ENCODE measurements at regions not wholly inside any gene's neighbourhood (a gene's known extent, or its start where the extent isn't known, plus 50 kb on each side); places are given as distances from the start of the nearest gene placed in this dataset.

DNA sequence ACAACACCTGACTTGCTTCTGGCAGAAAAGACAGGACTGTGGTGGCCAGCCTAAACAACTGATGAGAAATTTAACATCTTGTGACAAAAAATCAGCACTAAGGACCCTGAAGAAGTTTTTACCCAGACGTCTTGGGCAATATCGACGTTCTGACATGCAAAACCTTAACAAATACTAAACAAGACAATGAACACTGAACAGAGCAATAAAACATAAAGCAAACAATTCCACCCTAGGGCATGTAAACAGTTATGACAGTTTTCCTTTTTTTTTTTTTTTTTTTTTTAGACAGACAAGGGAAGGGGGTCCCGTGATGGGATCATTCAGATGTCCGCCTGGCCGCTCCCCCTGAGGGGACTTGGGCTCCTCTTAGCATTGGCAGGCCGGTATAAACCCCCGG is 738.0 kb downstream of the SI start (continued):
- TF ChIP-seq SP7 (tag by site-specific recombination; IDR thresholded peaks at IDR 0.05) (no peak), ZNF501 (tag by site-specific recombination; IDR thresholded peaks at IDR 0.05) (no peak)

DNA sequence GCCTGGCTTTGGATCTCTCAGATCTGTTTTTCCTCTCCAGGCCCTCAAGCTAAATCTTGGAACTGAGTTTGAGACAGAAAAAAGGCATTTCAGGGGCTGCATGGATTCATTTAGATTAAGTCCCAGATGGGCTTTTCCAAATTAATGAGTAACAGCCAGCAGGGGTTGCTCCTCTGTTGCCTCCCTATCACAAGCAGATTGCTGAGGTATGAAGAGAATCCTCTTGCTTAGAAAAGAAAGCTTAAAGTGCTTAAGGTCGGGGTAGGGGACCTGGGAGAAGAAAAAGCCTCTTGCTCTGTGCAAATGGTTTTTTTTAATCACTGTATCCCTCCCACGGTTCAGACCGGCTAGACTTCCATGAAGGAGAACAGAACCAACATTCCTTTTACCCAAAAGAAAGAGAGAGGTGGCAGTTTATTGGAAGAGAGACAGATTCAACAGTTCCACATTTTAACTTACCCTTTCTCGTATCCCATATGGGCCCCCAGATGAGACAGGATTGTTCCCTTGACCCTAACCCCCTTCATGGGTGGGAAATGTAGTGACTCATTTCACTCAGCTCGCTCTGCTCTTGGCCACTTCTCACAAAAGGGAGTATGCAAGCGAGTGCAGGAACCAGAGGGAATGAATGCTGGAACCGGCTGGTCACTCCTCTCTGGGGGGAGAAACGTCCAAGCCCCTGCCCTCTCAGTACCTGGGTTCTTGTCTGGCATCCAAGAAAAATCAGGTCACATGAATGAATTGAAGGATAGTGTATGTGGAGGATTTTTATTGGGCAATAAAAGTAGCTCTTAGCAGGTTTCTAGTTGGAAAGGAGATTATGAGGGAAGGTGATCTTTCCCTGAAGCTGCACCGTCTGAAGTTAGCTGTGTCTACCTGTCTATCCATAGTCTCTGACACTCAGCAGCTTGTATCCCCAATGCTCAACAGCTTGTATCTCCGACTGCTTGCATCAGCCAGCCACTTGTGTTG is 745.2 kb downstream of the SI start:
- ChIA-PET POLR2A (no interaction called here), CTCF (no interaction called here)
- H3K36me3 ChIP-seq (ENCODE audit: control insufficient read depth in 2 of 2, insufficient read depth in 1 of 2, low read length in 2 of 2): no peaks in the 10 kb centered on the region
- no peak overlapping the region for H3K4me3 ChIP-seq (ENCODE audit: low read depth, low read length)
- H3K4me1 ChIP-seq (ENCODE audit: control insufficient read depth, insufficient read depth, low read length): no peaks in the 10 kb centered on the region
- H3K9me3 ChIP-seq (ENCODE audit: control insufficient read depth, insufficient read depth, low read depth, low read length): no peaks in the 10 kb centered on the region
- TF ChIP-seq ZNF366 (tag by site-specific recombination; conservative IDR thresholded peaks at IDR 0.05) (no peak), ZNF701 (tag by site-specific recombination; IDR thresholded peaks at IDR 0.05) (no peak), ZNF654 (tag by site-specific recombination; IDR thresholded peaks at IDR 0.05; ENCODE audit: low read depth) (no peak), ZNF394 (tag by site-specific recombination; IDR thresholded peaks at IDR 0.05; ENCODE audit: borderline replicate concordance) (no peak), ZNF391 (tag by site-specific recombination; IDR thresholded peaks at IDR 0.05; ENCODE audit: borderline replicate concordance, low read depth) (no peak), ZNF184 (tag by site-specific recombination; IDR thresholded peaks at IDR 0.05) (no peak), ZNF169 (tag by site-specific recombination; IDR thresholded peaks at IDR 0.05) (no peak), ZNF211 (tag by site-specific recombination; IDR thresholded peaks at IDR 0.05; ENCODE audit: low read depth) (no peak), ZNF843 (tag by site-specific recombination; IDR thresholded peaks at IDR 0.05) (no peak), SETDB1 (IDR thresholded peaks at IDR 0.05; ENCODE audit: insufficient read length, low read length) (no peak)
- TF ChIP-seq, protein P1, sequence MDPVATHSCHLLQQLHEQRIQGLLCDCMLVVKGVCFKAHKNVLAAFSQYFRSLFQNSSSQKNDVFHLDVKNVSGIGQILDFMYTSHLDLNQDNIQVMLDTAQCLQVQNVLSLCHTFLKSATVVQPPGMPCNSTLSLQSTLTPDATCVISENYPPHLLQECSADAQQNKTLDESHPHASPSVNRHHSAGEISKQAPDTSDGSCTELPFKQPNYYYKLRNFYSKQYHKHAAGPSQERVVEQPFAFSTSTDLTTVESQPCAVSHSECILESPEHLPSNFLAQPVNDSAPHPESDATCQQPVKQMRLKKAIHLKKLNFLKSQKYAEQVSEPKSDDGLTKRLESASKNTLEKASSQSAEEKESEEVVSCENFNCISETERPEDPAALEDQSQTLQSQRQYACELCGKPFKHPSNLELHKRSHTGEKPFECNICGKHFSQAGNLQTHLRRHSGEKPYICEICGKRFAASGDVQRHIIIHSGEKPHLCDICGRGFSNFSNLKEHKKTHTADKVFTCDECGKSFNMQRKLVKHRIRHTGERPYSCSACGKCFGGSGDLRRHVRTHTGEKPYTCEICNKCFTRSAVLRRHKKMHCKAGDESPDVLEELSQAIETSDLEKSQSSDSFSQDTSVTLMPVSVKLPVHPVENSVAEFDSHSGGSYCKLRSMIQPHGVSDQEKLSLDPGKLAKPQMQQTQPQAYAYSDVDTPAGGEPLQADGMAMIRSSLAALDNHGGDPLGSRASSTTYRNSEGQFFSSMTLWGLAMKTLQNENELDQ (tag by site-specific recombination; IDR thresholded peaks at IDR 0.05; ENCODE audit: low read depth): no peak
- TF ChIP-seq, protein P2, sequence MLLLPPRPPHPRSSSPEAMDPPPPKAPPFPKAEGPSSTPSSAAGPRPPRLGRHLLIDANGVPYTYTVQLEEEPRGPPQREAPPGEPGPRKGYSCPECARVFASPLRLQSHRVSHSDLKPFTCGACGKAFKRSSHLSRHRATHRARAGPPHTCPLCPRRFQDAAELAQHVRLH (tag by site-specific recombination; IDR thresholded peaks at IDR 0.05): no peak
- no peak overlapping the region for H3K27ac ChIP-seq (ENCODE audit: extremely low read depth, low read depth, low read length)

DNA sequence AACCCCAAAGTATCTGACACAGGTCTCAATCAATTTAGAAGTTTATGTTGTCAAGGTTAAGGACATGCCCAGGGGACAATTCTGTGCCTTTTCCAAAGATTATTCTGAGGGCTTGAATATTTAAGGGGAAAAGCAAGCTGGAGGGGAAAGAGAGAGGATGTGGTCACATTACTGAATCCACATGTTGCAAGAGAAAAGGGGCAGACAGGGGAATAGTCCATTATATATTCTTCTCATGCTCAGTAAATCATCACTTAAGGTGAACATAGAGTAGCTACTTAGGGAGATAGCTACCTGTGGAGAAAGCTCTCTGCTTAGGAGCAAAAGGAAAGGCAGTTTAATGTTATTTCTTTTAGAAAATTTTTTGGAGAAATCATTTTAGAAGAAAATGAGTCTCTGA is 751.6 kb downstream of the SI start:
- Histone ChIP-seq H3K9me3 (ENCODE audit: control insufficient read depth, insufficient read depth, low read depth, low read length) (no peaks in the 10 kb centered on the region), H3K36me3 (ENCODE audit: control insufficient read depth in 2 of 2, insufficient read depth in 1 of 2, low read length in 2 of 2) (no peaks in the 10 kb centered on the region), H3K4me1 (ENCODE audit: control insufficient read depth, insufficient read depth, low read length) (no peaks in the 10 kb centered on the region), H3K4me3 (ENCODE audit: low read depth, low read length) (no peak overlapping the region), H3K27ac (ENCODE audit: extremely low read depth, low read depth, low read length) (no peak overlapping the region)
- CTCF ChIA-PET: interaction anchor here (0.6 kb wide), 1 partner anchor 367 kb away, joined by 3 read pairs; no protein-coding TSS in a partner anchor
- POLR2A ChIA-PET: no interaction called here
- TF ChIP-seq ZNF670 (tag by site-specific recombination; IDR thresholded peaks at IDR 0.05; ENCODE audit: low read depth) (no peak), OVOL3 (tag by site-specific recombination; IDR thresholded peaks at IDR 0.05) (no peak), ZNF654 (tag by site-specific recombination; IDR thresholded peaks at IDR 0.05; ENCODE audit: low read depth) (no peak), GLI4 (tag by site-specific recombination; IDR thresholded peaks at IDR 0.05) (no peak), ZNF596 (tag by site-specific recombination; IDR thresholded peaks at IDR 0.05) (no peak), ZNF169 (tag by site-specific recombination; IDR thresholded peaks at IDR 0.05) (no peak)
- TF ChIP-seq, protein P3, sequence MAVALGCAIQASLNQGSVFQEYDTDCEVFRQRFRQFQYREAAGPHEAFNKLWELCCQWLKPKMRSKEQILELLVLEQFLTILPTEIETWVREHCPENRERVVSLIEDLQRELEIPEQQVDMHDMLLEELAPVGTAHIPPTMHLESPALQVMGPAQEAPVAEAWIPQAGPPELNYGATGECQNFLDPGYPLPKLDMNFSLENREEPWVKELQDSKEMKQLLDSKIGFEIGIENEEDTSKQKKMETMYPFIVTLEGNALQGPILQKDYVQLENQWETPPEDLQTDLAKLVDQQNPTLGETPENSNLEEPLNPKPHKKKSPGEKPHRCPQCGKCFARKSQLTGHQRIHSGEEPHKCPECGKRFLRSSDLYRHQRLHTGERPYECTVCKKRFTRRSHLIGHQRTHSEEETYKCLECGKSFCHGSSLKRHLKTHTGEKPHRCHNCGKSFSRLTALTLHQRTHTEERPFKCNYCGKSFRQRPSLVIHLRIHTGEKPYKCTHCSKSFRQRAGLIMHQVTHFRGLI (tag by site-specific recombination; IDR thresholded peaks at IDR 0.05): no peak
- TF ChIP-seq, protein P4, sequence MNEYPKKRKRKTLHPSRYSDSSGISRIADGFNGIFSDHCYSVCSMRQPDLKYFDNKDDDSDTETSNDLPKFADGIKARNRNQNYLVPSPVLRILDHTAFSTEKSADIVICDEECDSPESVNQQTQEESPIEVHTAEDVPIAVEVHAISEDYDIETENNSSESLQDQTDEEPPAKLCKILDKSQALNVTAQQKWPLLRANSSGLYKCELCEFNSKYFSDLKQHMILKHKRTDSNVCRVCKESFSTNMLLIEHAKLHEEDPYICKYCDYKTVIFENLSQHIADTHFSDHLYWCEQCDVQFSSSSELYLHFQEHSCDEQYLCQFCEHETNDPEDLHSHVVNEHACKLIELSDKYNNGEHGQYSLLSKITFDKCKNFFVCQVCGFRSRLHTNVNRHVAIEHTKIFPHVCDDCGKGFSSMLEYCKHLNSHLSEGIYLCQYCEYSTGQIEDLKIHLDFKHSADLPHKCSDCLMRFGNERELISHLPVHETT (tag by site-specific recombination; IDR thresholded peaks at IDR 0.05): no peak
- TF ChIP-seq, protein P5, sequence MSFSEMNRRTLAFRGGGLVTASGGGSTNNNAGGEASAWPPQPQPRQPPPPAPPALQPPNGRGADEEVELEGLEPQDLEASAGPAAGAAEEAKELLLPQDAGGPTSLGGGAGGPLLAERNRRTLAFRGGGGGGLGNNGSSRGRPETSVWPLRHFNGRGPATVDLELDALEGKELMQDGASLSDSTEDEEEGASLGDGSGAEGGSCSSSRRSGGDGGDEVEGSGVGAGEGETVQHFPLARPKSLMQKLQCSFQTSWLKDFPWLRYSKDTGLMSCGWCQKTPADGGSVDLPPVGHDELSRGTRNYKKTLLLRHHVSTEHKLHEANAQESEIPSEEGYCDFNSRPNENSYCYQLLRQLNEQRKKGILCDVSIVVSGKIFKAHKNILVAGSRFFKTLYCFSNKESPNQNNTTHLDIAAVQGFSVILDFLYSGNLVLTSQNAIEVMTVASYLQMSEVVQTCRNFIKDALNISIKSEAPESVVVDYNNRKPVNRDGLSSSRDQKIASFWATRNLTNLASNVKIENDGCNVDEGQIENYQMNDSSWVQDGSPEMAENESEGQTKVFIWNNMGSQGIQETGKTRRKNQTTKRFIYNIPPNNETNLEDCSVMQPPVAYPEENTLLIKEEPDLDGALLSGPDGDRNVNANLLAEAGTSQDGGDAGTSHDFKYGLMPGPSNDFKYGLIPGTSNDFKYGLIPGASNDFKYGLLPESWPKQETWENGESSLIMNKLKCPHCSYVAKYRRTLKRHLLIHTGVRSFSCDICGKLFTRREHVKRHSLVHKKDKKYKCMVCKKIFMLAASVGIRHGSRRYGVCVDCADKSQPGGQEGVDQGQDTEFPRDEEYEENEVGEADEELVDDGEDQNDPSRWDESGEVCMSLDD (tag by site-specific recombination; IDR thresholded peaks at IDR 0.05): no peak
- TF ChIP-seq, protein P6, sequence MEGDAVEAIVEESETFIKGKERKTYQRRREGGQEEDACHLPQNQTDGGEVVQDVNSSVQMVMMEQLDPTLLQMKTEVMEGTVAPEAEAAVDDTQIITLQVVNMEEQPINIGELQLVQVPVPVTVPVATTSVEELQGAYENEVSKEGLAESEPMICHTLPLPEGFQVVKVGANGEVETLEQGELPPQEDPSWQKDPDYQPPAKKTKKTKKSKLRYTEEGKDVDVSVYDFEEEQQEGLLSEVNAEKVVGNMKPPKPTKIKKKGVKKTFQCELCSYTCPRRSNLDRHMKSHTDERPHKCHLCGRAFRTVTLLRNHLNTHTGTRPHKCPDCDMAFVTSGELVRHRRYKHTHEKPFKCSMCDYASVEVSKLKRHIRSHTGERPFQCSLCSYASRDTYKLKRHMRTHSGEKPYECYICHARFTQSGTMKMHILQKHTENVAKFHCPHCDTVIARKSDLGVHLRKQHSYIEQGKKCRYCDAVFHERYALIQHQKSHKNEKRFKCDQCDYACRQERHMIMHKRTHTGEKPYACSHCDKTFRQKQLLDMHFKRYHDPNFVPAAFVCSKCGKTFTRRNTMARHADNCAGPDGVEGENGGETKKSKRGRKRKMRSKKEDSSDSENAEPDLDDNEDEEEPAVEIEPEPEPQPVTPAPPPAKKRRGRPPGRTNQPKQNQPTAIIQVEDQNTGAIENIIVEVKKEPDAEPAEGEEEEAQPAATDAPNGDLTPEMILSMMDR (tag by site-specific recombination; IDR thresholded peaks at IDR 0.05): no peak

All from HEK293 (cell line).